ENCODE measurements at regions not wholly inside any gene's neighbourhood (a gene's known extent, or its start where the extent isn't known, plus 50 kb on each side); places are given as distances from the start of the nearest gene placed in this dataset.

DNA sequence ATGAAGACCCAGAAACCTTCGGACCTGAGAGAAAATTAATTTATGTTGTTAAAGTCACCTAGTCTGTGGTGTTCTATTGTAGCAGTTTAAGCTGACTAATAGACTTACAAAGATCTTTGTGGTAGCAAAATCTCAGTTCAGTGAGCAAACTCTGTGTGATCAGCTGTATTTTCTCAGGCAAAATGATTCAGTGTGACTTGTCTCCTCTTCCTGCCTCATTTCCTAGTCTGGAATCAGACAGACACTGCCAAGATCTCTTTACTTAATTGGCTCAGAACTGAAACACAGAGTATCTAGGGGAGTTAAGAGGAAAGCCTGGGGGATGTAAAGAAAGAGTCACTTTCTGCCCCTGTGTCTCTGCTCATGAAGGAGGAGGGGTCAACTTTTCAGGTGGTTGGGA, 564.7 kb downstream of the KCNA4 start:
- Histone ChIP-seq H3K9me3 (no peaks in the 10 kb centered on the region), H3K36me3 (no peaks in the 10 kb centered on the region), H3K27ac (no peak overlapping the region), H3K27me3 (no peaks in the 10 kb centered on the region), H3K4me1 (peaks cover 0 to 4% (median 0%) of the 10 kb centered on the region in 9 donors), H3K4me3 (no peak overlapping the region)
- DNase-seq (no peak), ATAC-seq (no peak)
- intact Hi-C loops (cut with DNase I) = loop anchor here in 4 of 10 donors (10.0 kb wide), 3 partner anchors 183 to 693 kb away; no protein-coding TSS in a partner anchor
- WGBS, 2 donors = 21 to 33% methylated on average over 1 of the region's 1 CpG
- TF ChIP-seq, protein P1, sequence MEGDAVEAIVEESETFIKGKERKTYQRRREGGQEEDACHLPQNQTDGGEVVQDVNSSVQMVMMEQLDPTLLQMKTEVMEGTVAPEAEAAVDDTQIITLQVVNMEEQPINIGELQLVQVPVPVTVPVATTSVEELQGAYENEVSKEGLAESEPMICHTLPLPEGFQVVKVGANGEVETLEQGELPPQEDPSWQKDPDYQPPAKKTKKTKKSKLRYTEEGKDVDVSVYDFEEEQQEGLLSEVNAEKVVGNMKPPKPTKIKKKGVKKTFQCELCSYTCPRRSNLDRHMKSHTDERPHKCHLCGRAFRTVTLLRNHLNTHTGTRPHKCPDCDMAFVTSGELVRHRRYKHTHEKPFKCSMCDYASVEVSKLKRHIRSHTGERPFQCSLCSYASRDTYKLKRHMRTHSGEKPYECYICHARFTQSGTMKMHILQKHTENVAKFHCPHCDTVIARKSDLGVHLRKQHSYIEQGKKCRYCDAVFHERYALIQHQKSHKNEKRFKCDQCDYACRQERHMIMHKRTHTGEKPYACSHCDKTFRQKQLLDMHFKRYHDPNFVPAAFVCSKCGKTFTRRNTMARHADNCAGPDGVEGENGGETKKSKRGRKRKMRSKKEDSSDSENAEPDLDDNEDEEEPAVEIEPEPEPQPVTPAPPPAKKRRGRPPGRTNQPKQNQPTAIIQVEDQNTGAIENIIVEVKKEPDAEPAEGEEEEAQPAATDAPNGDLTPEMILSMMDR (IDR thresholded peaks at IDR 0.05) = no peak

DNA sequence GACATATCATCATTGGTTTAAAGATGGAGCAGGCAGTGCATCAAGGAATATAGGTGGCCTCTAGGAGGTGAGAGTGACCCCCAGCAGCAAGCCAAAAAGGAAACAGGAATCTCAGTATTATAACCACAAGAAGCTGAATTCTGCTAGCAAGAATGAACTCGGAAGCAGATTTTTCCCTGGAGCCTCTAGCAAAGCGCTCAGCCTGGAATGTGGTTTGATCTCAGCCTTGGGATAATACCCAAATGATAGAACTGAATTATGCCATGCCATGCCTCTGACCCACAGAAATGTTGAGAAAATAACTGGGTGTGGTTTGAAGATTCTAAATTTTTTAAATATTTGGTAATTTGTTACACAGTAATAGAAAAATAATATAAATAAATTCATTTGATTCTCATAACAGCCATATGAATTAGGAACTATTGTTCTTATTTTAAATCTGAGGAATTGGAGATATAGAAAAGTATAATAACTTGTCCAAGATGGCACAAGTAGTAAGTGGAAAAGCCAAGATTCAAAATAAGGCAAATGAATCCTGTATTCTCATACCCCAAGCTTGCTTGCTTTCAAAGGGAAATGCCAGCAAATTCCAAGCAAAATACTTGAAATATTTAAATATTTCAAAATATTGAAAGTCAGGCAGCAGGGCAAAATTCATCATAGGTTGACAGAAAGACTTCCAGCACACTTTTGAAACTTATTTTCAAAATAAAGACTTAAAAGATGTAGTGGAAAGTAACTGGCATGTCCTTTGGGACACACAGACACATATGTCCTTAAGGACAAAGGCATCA, 567.4 kb downstream of the KCNA4 start:
- TF ChIP-seq, protein P1 (IDR thresholded peaks at IDR 0.05) = no peak
- intact Hi-C loops (cut with DNase I) = loop anchor here in 4 of 10 donors (5.0 to 10.0 kb wide), 6 partner anchors 185 to 863 kb away; no protein-coding TSS in a partner anchor

DNA sequence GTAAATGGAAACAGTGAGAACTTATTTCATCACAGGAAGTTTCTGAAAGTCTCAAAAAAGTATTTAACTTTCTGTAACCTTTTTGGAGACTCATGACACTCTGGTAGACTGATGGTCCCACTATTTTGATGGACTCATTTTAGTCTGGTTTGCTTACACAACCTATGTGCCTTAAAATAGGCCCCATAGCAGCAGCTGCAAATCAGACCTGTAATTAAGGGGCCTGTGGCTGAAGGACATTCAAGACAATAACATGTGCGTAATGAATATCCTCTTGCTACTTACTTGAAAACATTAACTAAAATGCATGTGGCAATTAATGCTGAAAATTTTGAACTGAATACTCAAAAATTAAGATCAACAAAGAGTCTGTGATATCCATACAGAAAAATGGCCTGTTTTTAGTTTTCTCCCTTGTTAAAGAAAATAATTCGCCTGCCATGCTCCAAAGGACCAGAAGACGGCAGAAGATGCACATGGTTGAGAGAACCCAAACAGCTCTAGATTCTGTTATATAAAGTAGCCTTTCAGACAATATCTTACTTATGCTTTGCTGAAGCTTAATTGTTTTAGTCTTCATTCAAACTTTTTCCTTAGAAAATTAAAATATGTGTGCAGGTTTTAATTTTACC, 568.5 kb downstream of the KCNA4 start:
- no peaks in the 10 kb centered on the region for H3K27me3 ChIP-seq
- no peaks in the 10 kb centered on the region for H3K36me3 ChIP-seq
- H3K4me1 ChIP-seq = peaks cover 0 to 4% (median 0%) of the 10 kb centered on the region in 9 donors
- intact Hi-C loops (cut with DNase I) = loop anchor here in 2 of 10 donors (5.0 to 10.0 kb wide), 3 partner anchors 676 to 864 kb away; no protein-coding TSS in a partner anchor
- TF ChIP-seq, protein P1 (IDR thresholded peaks at IDR 0.05) = peak in 8 of 9 donors; percentile 17 to 64 (median 54)
- H3K27ac ChIP-seq = no peak overlapping the region
- ATAC-seq (peak in 1 of 8 donors; percentile 58), DNase-seq (no peak)
- no peak overlapping the region for H3K4me3 ChIP-seq
- 41 to 45% methylated on average over 3 of the region's 3 CpGs for WGBS, 2 donors
- H3K9me3 ChIP-seq = no peaks in the 10 kb centered on the region

More for the DNA sequence above, 567.4 kb downstream of the KCNA4 start:
- WGBS, 2 donors = 80 to 90% methylated on average over 2 of the region's 2 CpGs
- no peak for ATAC-seq
- Histone ChIP-seq H3K27me3 (no peaks in the 10 kb centered on the region), H3K4me1 (peaks cover 0 to 4% (median 0%) of the 10 kb centered on the region in 9 donors), H3K4me3 (no peak overlapping the region), H3K27ac (no peak overlapping the region), H3K9me3 (no peaks in the 10 kb centered on the region), H3K36me3 (no peaks in the 10 kb centered on the region)
- no peak for DNase-seq

- Histone ChIP-seq H3K36me3 (no peaks in the 10 kb centered on the region), H3K9me3 (no peaks in the 10 kb centered on the region), H3K4me1 (peaks cover 0 to 4% (median 0%) of the 10 kb centered on the region in 9 donors), H3K4me3 (no peak overlapping the region), H3K27me3 (no peaks in the 10 kb centered on the region), H3K27ac (no peak overlapping the region)
- TF ChIP-seq, protein P1 (IDR thresholded peaks at IDR 0.05) = no peak
- ATAC-seq = no peak
- DNase-seq = no peak
- intact Hi-C loops (cut with DNase I) = loop anchor here in 2 of 10 donors (5.0 to 10.0 kb wide), 3 partner anchors 677 to 864 kb away; no protein-coding TSS in a partner anchor
- WGBS, 2 donors = 70 to 86% methylated on average over 1 of the region's 1 CpG
Measured at GRCh38 chr11:29447821-29448220, 569.0 kb downstream of the KCNA4 start.
